ENCODE measurements at regions not wholly inside any gene's neighbourhood (a gene's known extent, or its start where the extent isn't known, plus 50 kb on each side); places are given as distances from the start of the nearest gene placed in this dataset.
"Not testable (repeated sequence)": the region's sequence is repeated elsewhere in the genome, so short reads cannot be mapped to it uniquely, and the experiment has no call there.

GRCh38 chr2:87521489-87521888, 226.4 kb upstream of the PLGLB2 start:
- DNase-seq = not testable (repeated sequence)

GRCh38 chr2:87524619-87525188, 223.2 kb upstream of the PLGLB2 start:
- DNase-seq = not testable (repeated sequence)

GRCh38 chr2:87525497-87525991, 222.3 kb upstream of the PLGLB2 start:
- DNase-seq = not testable (repeated sequence)

GRCh38 chr2:87526258-87526657, 221.6 kb upstream of the PLGLB2 start:
- not testable (repeated sequence) for DNase-seq

- peak; percentile 71 for DNase-seq
Observed at GRCh38 chr2:87531968-87532715, 215.7 kb upstream of the PLGLB2 start.

GRCh38 chr2:87533390-87534272, 214.3 kb upstream of the PLGLB2 start:
- peak; percentile 53 for DNase-seq

GRCh38 chr2:87534273-87534889, 213.5 kb upstream of the PLGLB2 start:
- not testable (repeated sequence) for DNase-seq

GRCh38 chr2:87536427-87536826, 211.5 kb upstream of the PLGLB2 start:
- DNase-seq = not testable (repeated sequence)

GRCh38 chr2:87537251-87537671, 210.6 kb upstream of the PLGLB2 start:
- DNase-seq = peak; percentile 10

GRCh38 chr2:87538268-87538667, 209.6 kb upstream of the PLGLB2 start:
- DNase-seq = not testable (repeated sequence)

GRCh38 chr2:87539151-87539943, 208.5 kb upstream of the PLGLB2 start:
- not testable (repeated sequence) for DNase-seq

GRCh38 chr2:87540242-87540641, 207.6 kb upstream of the PLGLB2 start:
- DNase-seq = peak; percentile 25

GRCh38 chr2:87542599-87543174, 205.2 kb upstream of the PLGLB2 start:
- DNase-seq = peak; percentile 97

GRCh38 chr2:87543797-87544196, 204.1 kb upstream of the PLGLB2 start:
- not testable (repeated sequence) for DNase-seq

GRCh38 chr2:87547106-87547505, 200.8 kb upstream of the PLGLB2 start:
- DNase-seq = not testable (repeated sequence)

- DNase-seq = not testable (repeated sequence)
Observed at GRCh38 chr2:87547966-87548365, 199.9 kb upstream of the PLGLB2 start.

GRCh38 chr2:87548681-87549536, 199.0 kb upstream of the PLGLB2 start:
- not testable (repeated sequence) for DNase-seq

GRCh38 chr2:87549561-87550202, 198.2 kb upstream of the PLGLB2 start:
- not testable (repeated sequence) for DNase-seq

- DNase-seq = not testable (repeated sequence)
Observed at GRCh38 chr2:87554678-87555077, 193.2 kb upstream of the PLGLB2 start.

GRCh38 chr2:87555082-87555481, 192.8 kb upstream of the PLGLB2 start:
- DNase-seq = not testable (repeated sequence)

Measured in hematopoietic multipotent progenitor cell treated with erythropoietin and hydrocortisone succinate and interleukin-3 and kit ligand, for 4 days (in vitro differentiated cells).